Testis (tissue), 2 donors: ENCODE measurements at regions not wholly inside any gene's neighbourhood (a gene's known extent, or its start where the extent isn't known, plus 50 kb on each side); places are given as distances from the start of the nearest gene placed in this dataset.

ENCODE experiments used
- CTCF ChIP-seq, 3 experiments: fragments of 450-650 bp in 2 of 3; fragments of 200-600 bp in 1 of 3; sonication (generic) in 1 of 3; IDR thresholded peaks; one replicate each; pipeline ENCODE4 v1.5.1; 2016 to 2019; ENCODE audit warnings: antibody characterized with exemption in 3 of 3, mild to moderate bottlenecking in 2 of 3, moderate library complexity in 1 of 3
- POLR2A ChIP-seq: fragments of 450-650 bp; IDR thresholded peaks from one replicate; pipeline ENCODE4 v1.6.1; 2017; ENCODE audit warnings: antibody characterized with exemption, mild to moderate bottlenecking, moderate library complexity

GRCh38 chr5:145222622-145223021, 612.5 kb downstream of the PRELID2 start:
- no peak for TF ChIP-seq CTCF (IDR thresholded peaks at IDR 0.05)
- TF ChIP-seq POLR2A, result no peak
